GM19452 (cell line): ENCODE measurements at regions not wholly inside any gene's neighbourhood (a gene's known extent, or its start where the extent isn't known, plus 50 kb on each side); places are given as distances from the start of the nearest gene placed in this dataset.
A peak's percentile ranks its signal among the peaks of the same experiment; 100 is the strongest.
"Not testable (repeated sequence)": the region's sequence is repeated elsewhere in the genome, so short reads cannot be mapped to it uniquely, and the experiment has no call there.

Experiments
- ATAC-seq: cut with Tn5 transposase; IDR thresholded peaks from one replicate; pipeline ENCODE4 v1.9.1; 2021; ENCODE audit not compliant: unreplicated experiment

- ATAC-seq, result no peak
These were observed 127.2 kb upstream of the SP4 start for GRCh38 chr7:21300692-21301091.

- ATAC-seq, result no peak
These were observed 123.0 kb upstream of the SP4 start for GRCh38 chr7:21304808-21305375.

DNA sequence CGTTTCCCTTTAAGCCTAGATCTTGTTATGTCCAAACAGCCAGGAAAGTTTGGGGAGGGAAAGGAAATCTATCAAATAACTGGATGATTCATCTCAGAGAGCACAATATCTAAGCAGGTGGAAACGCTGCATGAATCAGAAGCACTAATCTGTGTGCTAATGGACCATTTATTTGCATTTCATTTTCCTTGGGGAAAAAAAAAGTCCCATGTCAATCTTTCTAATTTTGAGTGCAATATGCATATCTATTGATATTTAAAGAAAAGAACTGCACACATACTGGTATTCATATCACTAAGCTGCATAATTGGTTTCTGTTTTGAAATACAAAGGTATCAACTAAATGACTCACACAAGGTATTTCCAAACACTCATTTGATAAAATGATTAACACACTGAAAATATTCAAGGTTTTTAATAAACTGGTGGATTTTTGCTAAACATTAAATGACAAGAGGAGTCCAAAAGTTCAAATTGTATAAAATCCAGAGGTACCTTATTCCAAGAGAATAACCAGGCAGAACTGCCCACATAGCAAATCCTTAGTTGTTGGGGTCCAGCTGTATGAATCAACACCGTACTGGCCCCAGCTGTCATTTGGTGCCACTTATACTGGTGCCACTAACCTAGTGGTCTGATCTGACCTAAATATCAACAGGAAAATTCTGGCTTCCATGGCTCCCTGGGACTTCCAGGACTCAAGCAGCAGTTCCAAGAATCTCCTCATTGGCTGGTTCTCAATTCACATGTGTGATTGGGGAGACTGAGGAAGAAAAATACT lies 122.2 kb upstream of the SP4 start:
- ATAC-seq, result no peak

DNA sequence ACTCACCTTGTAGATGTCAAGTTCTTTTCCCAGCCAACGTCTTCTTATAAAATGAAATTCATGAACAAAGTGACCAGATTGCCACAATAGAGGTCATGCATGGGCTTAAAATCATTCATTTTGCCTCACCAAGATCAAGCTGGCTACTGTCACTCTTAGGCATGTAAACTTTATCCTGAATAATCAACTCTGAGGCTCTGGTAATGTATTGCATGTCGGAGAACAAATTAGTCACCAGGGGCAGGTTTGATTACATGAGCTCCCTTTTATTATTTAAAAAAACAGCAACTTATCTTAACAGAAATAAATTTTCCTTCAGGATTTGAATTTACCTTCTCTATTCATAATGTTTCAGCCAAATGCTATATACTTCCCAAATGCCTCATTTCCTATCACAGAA lies 112.9 kb upstream of the SP4 start:
- ATAC-seq, result no peak

DNA sequence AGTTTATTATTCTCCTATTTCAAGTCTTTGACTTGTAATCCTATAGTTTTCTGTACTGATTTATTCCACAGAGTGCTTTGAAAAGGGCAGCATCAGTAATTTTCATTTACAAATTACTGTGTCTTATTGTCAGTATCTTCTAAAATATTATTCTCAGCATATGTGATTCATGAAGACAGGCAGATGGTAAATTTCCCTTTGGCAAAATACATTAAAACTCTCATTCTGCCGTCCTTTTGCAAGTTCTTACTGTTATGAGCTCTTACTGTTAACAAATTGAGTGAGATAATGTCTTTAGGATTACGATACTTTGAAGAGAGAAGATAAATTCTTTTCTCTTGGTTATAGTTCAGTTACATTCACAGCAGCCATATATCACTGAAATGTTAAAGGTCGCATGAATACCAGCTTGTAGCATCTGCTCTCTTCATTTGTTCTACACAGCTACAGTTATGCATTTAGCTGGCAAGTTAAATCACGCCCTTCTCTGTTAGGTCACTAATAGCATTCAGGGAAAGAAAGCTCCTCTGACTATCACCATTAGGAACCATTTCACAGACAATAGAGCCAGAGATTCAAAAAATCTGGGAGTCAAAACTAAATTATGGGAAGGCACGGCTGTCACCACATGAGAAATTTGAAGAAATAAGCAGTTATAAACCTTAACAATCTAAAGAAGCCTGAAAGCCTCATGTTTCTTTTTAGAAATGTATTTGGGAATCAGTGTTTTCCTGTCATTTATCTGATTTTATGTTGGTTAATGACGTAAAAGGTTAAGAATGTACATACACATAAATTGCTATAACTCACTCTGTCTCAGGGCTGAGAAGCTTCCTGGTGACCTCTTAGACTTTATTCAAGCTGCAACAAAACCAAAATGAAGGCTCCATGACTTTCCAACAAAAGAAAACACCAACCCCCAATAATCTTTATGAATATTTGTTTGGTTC lies 109.6 kb upstream of the SP4 start:
- no peak for ATAC-seq

DNA sequence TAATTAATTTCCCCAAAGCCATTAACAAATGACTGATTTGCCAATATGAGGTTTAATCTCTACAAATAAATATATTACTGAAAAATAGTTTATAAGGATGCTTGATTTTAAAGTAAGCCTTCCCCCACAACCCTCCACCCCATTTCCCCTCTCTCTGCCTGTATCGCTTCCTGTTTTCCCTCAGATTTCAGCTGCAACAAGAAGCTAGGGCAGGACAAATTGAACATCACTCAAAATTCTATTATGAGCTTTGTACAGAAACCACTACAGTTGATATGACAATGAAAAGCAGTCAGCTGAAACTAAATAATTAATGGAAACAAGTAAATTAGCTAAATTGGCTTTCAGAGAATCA lies 109.0 kb upstream of the SP4 start:
- ATAC-seq, result no peak

DNA sequence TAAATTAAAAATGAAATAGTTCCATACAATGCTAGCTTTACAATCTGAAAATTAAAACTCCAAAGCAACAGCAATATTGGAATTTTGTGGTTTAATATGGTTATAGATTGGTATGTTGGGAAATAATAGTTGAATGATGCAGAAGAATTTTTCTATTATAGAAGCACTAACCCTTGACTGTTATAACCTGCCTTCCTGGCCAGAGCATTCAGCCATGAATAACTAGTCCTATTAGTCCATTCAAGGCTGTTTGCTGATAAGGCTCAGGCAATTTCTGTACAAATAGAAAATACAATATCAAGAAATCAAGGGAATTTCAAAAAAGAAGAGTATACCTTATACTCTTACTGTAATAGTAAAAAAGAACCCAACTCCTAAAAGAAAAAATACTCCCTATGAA lies 101.6 kb upstream of the SP4 start:
- no peak for ATAC-seq

GRCh38 chr7:21326921-21327320 lies 101.0 kb upstream of the SP4 start:
- ATAC-seq, result no peak

GRCh38 chr7:21327422-21328409 lies 100.2 kb upstream of the SP4 start:
- ATAC-seq, result no peak

DNA sequence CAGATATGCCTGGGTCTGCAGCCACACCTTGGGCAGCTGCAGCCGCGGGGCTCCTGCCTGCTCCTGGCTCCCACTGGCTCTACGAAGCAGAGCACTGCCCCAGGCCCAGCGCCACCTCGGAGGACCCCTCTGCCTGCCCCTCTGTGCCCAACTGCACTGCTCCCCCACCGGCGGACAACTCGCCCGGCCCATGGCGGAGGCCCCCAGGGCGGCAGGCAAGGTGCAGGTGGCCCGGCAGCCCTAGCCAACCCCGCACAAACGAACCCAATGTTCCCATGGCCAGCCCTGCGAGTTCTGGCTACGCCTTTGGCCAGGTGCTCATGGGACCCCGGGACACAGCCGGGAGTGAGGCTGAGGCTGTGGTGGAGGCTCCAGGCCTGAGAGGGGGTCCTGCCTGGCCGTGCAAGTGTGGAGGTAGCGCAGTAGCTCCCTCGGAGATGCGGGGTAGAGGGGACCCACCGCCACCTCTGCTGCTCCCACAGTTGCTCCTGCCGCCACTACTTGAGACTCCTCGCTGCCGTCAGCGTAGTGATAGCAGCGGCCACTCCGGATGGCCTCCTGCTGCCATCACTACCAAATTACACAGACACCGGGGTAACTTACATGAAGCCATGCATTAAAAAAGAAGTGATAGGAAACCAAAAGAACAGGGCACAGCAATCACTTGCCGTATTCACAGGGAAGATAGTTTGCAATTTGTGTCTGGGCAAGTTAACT lies 97.3 kb upstream of the SP4 start:
- no peak for ATAC-seq

- ATAC-seq, result no peak
These were observed 93.0 kb upstream of the SP4 start for GRCh38 chr7:21334906-21335305.

- no peak for ATAC-seq
These were observed 91.1 kb upstream of the SP4 start for GRCh38 chr7:21336743-21337142.

- no peak for ATAC-seq
These were observed 89.1 kb upstream of the SP4 start for GRCh38 chr7:21338728-21339164.

GRCh38 chr7:21344900-21345299 lies 83.0 kb upstream of the SP4 start:
- ATAC-seq, result not testable (repeated sequence)

DNA sequence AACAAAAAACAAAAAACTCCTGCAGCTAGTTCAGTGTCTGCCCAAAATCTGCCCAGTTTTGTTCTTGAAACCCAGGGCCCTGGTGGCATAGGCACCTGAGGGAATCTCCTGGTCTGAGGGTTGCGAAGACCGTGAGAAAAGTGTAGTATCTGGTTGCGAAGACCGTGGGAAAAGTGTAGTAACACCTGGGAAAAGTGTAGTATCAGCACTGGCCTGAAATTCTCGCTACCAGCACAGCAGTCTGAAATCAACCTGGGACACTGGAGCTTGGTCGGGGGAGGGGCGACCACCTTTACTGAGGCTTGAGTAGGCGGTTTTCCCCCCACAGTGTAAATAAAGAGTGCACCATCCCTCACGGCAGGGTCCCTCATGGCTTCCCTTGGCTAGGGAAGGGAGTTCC lies 82.5 kb upstream of the SP4 start:
- ATAC-seq, result no peak

GRCh38 chr7:21346297-21346696 lies 81.6 kb upstream of the SP4 start:
- ATAC-seq, result no peak

- peak; percentile 72 for ATAC-seq
These were observed 75.1 kb upstream of the SP4 start for GRCh38 chr7:21352540-21353387.

GRCh38 chr7:21353388-21353780 lies 74.5 kb upstream of the SP4 start:
- no peak for ATAC-seq

DNA sequence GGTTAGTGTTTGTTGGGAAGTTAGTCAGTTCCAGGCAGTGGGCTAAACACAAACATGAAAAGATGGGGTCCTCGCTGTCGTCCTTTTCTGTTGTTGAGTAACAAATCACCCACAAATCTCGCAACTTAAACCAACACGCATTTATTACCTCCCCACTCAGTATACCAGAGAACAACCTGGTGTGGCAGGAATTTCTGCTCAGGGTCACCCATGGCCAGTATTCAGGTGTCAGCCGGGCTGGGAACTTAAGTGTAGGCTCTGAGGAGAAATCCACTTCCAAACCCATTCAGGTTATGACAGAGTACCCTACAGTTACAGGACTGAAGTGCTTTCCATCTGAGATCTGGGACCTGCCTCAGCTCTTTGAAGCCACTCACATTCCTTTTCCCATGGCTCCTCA lies 73.6 kb upstream of the SP4 start:
- no peak for ATAC-seq
